Breast epithelium (tissue), 3 donors: ENCODE measurements at regions not wholly inside any gene's neighbourhood (a gene's known extent, or its start where the extent isn't known, plus 50 kb on each side); places are given as distances from the start of the nearest gene placed in this dataset.

ENCODE experiments used
- CTCF ChIP-seq, 3 donors: fragments of 450-650 bp; IDR thresholded peaks; one replicate each; pipeline ENCODE4 v1.5.1; 2016 to 2017; ENCODE audit warnings: antibody characterized with exemption in 3 of 3, mild to moderate bottlenecking in 3 of 3, moderate library complexity in 3 of 3
- POLR2A ChIP-seq: fragments of 450-650 bp; IDR thresholded peaks from one replicate; pipeline ENCODE4 v1.6.1; 2016; ENCODE audit warnings: antibody characterized with exemption, mild to moderate bottlenecking, moderate library complexity
- POLR2AphosphoS5 ChIP-seq, 3 donors: sonication (generic); formaldehyde crosslinking; IDR thresholded peaks; one replicate each; pipeline ENCODE4 v1.6.1; 2017; ENCODE audit warnings: antibody characterized with exemption in 3 of 3

GRCh38 chr1:219296430-219297355, 123.0 kb downstream of the LYPLAL1 start:
- TF ChIP-seq CTCF (IDR thresholded peaks at IDR 0.05) (no peak), POLR2A (no peak), POLR2AphosphoS5 (IDR thresholded peaks at IDR 0.05) (no peak)
